ENCODE measurements at regions not wholly inside any gene's neighbourhood (a gene's known extent, or its start where the extent isn't known, plus 50 kb on each side); places are given as distances from the start of the nearest gene placed in this dataset.

GRCh38 chr12:37565112-37565511, 751.5 kb upstream of the ALG10B start:
- H2AFZ ChIP-seq (ENCODE audit: control insufficient read depth, low read depth, low read length): no peak overlapping the region
- TF ChIP-seq ZNF687 (IDR thresholded peaks at IDR 0.05) (no peak), TAF1 (IDR thresholded peaks at IDR 0.05; ENCODE audit: borderline replicate concordance, low read depth, low read length) (no peak), POU2F2 (IDR thresholded peaks at IDR 0.05; ENCODE audit: borderline replicate concordance, low read depth, low read length) (no peak), SMAD1 (IDR thresholded peaks at IDR 0.05; ENCODE audit: low read depth, partially characterized antibody) (no peak), HCFC1 (IDR thresholded peaks at IDR 0.05; ENCODE audit: low read length) (no peak), CTCF (IDR thresholded peaks at IDR 0.05 in 2 of 3, conservative IDR thresholded peaks at IDR 0.05 in 1 of 3; ENCODE audit: control insufficient read depth in 2 of 3, extremely low read depth in 1 of 3, insufficient read depth in 1 of 3, low read depth in 3 of 3, low read length in 3 of 3) (no peak), USF1 (IDR thresholded peaks at IDR 0.05; ENCODE audit: borderline replicate concordance, extremely low read length, insufficient read depth, low read depth, low read length) (no peak), MTA3 (IDR thresholded peaks at IDR 0.05; ENCODE audit: borderline replicate concordance, low read length) (no peak), ETV6 (conservative IDR thresholded peaks at IDR 0.05 in 1 of 2, IDR thresholded peaks at IDR 0.05 in 1 of 2; ENCODE audit: borderline replicate concordance in 1 of 2, low read depth in 1 of 2) (no peak), WRNIP1 (IDR thresholded peaks at IDR 0.05; ENCODE audit: borderline replicate concordance, low read depth, low read length) (no peak), TCF3 (IDR thresholded peaks at IDR 0.05; ENCODE audit: borderline replicate concordance, insufficient read depth, low read depth, low read length) (no peak), BRCA1 (IDR thresholded peaks at IDR 0.05; ENCODE audit: low read depth, low read length) (no peak), HSF1 (IDR thresholded peaks at IDR 0.05; ENCODE audit: low read depth, low read length) (no peak), TCF7 (IDR thresholded peaks at IDR 0.05; ENCODE audit: borderline replicate concordance) (no peak)
- BruUV-seq (replicated peaks): no TSS peak
- no peak overlapping the region for H3K27ac ChIP-seq (ENCODE audit: control insufficient read depth, insufficient read depth)
- no peaks in the 10 kb centered on the region for H3K27me3 ChIP-seq (replicated peaks in 1 of 2; ENCODE audit: control insufficient read depth in 2 of 2, insufficient read depth in 2 of 2, low read length in 1 of 2)
- no peak overlapping the region for H3K4me2 ChIP-seq (ENCODE audit: control insufficient read depth, insufficient read depth)
- H3K4me1 ChIP-seq (ENCODE audit: control insufficient read depth, insufficient read depth, low read length): no peaks in the 10 kb centered on the region
- FAIRE-seq (no peak), DNase-seq (ENCODE audit: low read depth, low spot score) (no peak), ATAC-seq (no peak)
- CTCF ChIA-PET: no interaction called here
- SMC1A ChIA-PET (ENCODE audit: uncharacterized antibody, unreplicated experiment): no interaction called here
- no peaks in the 10 kb centered on the region for H4K20me1 ChIP-seq (ENCODE audit: control insufficient read depth, insufficient read depth)
- WGBS (ENCODE audit: insufficient coverage, insufficient replicate concordance, low lambda C conversion rate, missing lambda C conversion rate): 21% methylated on average over 1 of the region's 2 CpGs
- no peaks in the 10 kb centered on the region for H3K36me3 ChIP-seq (ENCODE audit: control insufficient read depth in 2 of 2, insufficient read depth in 2 of 2, low read length in 1 of 2)
- no peak overlapping the region for H3K9ac ChIP-seq (ENCODE audit: control insufficient read depth, insufficient read depth, low read length)
- no peaks in the 10 kb centered on the region for H3K79me2 ChIP-seq (ENCODE audit: control insufficient read depth, insufficient read depth, low read length)
- H3K4me3 ChIP-seq: no peak overlapping the region
- H3K9me3 ChIP-seq (replicated peaks; ENCODE audit: control insufficient read depth, insufficient read depth, low read length): no peaks in the 10 kb centered on the region; the same call in 2 of the 3 replicates
- intact Hi-C loops (cut with micrococcal nuclease; ENCODE audit: unreplicated experiment) (loop anchor here (10.0 kb wide), 1 partner anchor 60 kb away; no protein-coding TSS in a partner anchor), in situ Hi-C loops (cut with MboI) (no loop called here)
- RAD21 ChIA-PET (ENCODE audit: unreplicated experiment): no interaction called here
- POLR2A ChIA-PET: no interaction called here

Measured in GM12878 (cell line).